ENCODE measurements at regions not wholly inside any gene's neighbourhood (a gene's known extent, or its start where the extent isn't known, plus 50 kb on each side); places are given as distances from the start of the nearest gene placed in this dataset.
"Not testable (repeated sequence)": the region's sequence is repeated elsewhere in the genome, so short reads cannot be mapped to it uniquely, and the experiment has no call there.

DNA sequence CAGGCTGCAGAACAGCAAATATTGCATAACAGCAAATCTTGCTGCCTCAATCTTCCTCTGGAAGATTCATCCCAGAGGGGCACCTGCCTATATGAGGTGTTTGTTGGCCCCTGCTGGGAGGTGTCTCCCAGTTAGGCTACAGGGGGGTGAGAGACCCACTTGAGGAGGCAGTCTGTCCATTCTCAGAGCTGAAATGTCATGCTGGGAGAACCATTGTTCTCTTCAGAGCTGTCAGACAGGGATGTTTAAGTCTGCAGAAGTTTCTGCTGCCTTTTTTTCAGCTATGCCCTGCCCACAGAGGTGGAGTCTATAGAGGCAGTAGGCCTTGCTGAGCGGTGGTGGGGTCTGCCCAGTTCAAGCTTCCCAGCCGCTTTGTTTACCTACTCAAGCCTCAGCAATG is 187.7 kb downstream of the TPBG start:
- H3K27ac ChIP-seq (ENCODE audit: low read length); H3K4me3 ChIP-seq (ENCODE audit: low read length); DNase-seq; H3K27me3 ChIP-seq (ENCODE audit: control insufficient read depth, insufficient read depth, low read length); H3K9me3 ChIP-seq (replicated peaks; ENCODE audit: control insufficient read depth, low read depth, low read length); H3K36me3 ChIP-seq (ENCODE audit: control insufficient read depth, insufficient read depth, low read length); H3K4me1 ChIP-seq (ENCODE audit: control insufficient read depth, insufficient read depth, low read length): not testable (repeated sequence)
- whole genome bisulfite sequencing (ENCODE audit: insufficient coverage) = 80% methylated on average over 2 of the region's 2 CpGs

DNA sequence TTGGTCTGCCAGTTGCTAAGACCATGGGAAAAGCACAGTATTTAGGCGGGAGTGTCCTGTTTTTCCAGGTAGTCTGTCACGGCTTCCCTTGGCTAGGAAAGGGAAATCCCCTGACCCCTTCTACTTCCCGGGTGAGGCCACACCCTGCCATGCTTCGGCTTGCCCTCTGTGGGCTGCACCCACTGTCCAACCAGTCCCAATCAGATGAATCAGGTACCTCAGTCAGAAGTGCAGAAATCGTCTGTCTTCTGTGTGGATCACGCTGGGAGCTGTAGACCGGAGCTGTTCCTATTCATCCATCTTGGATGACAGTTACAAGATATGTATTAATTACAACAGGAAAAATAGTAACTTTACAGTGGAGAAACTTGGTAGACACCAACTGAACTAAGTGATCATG is 188.2 kb downstream of the TPBG start:
- Histone ChIP-seq H3K4me3 (ENCODE audit: low read length) (no peak overlapping the region), H3K27ac (ENCODE audit: low read length) (no peak overlapping the region), H3K4me1 (ENCODE audit: control insufficient read depth, insufficient read depth, low read length) (no peaks in the 10 kb centered on the region), H3K27me3 (ENCODE audit: control insufficient read depth, insufficient read depth, low read length) (no peaks in the 10 kb centered on the region), H3K36me3 (ENCODE audit: control insufficient read depth, insufficient read depth, low read length) (no peaks in the 10 kb centered on the region), H3K9me3 (replicated peaks; ENCODE audit: control insufficient read depth, low read depth, low read length) (no peaks in the 10 kb centered on the region)
- 88% methylated on average over 4 of the region's 7 CpGs for WGBS (ENCODE audit: insufficient coverage)
- DNase-seq = no peak

DNA sequence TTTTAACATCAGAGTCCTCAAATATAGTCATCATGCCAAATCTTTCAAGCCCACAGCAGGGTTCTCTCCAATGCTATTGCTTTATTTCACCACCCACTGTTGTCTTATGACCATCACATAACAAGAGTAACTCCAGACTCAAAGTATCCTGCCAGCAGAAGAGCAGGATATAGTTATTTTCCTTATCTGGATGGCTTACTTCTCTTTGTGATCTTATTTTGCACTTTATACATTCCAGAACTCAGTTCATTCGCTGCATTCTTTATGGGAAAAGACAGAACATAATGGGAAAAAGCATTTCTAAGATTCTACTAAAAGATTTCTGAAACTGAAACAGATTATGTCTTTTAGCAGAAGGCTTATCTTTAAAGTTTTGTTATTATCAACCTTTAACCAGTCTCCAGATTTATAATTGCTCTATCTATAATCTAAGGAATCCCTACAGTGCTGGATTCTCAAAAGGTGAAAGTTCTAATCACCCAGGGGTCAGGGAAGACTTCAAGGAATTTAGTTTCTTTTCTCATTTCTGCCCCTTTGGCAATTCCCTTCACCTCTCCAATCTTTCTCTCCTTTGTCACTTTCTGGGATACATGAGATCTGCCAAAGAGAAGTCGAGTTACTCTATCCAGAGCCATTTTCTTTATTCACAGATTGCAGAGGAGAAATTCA is 190.4 kb downstream of the TPBG start:
- Histone ChIP-seq H3K4me1 (ENCODE audit: control insufficient read depth, insufficient read depth, low read length) (no peaks in the 10 kb centered on the region), H3K27me3 (ENCODE audit: control insufficient read depth, insufficient read depth, low read length) (no peaks in the 10 kb centered on the region), H3K4me3 (ENCODE audit: low read length) (no peak overlapping the region), H3K27ac (ENCODE audit: low read length) (no peak overlapping the region), H3K9me3 (replicated peaks; ENCODE audit: control insufficient read depth, low read depth, low read length) (no peaks in the 10 kb centered on the region), H3K36me3 (ENCODE audit: control insufficient read depth, insufficient read depth, low read length) (no peaks in the 10 kb centered on the region)
- WGBS (ENCODE audit: insufficient coverage) = no CpG with 5 or more reads among the region's 2 CpGs
- DNase-seq = no peak

DNA sequence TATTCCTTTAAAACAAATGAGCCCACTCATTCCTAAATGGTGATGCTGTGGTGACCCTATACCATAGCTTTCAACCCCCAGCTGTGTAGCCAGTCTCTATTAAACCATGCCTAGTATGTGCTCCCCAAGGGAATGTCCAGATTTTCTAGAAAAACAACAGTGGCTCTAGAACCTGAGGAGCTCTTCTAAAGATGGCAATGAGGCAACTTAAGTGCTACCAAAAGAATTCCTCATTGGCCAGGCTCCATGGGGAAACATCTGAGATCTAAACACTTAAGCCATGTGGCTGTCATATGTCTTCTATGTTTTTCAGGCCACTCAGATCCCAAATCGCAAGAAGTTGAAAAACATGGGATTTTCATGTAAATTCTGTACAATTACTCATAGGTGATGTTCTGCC is 191.0 kb downstream of the TPBG start:
- Histone ChIP-seq H3K9me3 (replicated peaks; ENCODE audit: control insufficient read depth, low read depth, low read length) (no peaks in the 10 kb centered on the region), H3K27ac (ENCODE audit: low read length) (no peak overlapping the region), H3K4me3 (ENCODE audit: low read length) (no peak overlapping the region), H3K4me1 (ENCODE audit: control insufficient read depth, insufficient read depth, low read length) (no peaks in the 10 kb centered on the region), H3K27me3 (ENCODE audit: control insufficient read depth, insufficient read depth, low read length) (no peaks in the 10 kb centered on the region), H3K36me3 (ENCODE audit: control insufficient read depth, insufficient read depth, low read length) (no peaks in the 10 kb centered on the region)
- no peak for DNase-seq
- WGBS (ENCODE audit: insufficient coverage) = no CpG with 5 or more reads among the region's 1 CpG

DNA sequence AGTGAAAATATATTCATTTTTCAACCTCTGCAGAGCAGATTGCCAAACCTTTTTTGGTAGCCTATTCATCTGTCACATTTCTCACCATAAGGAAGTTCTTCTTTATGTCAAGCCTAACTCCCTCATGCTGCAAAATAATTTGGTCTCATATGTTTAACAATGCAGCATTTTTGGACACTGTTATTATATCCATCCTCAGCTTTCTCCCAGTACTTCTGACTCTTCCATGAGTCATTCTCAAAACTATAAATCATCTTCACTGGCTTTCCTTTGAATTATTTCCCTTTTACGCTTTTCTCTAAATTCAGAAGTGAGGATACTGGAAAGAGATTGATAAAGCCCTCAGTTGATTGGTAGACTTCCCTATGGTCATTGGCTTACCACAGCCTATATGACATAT is 192.2 kb downstream of the TPBG start:
- no CpG with 5 or more reads among the region's 1 CpG for WGBS (ENCODE audit: insufficient coverage)
- no peak for DNase-seq
- no peaks in the 10 kb centered on the region for H3K36me3 ChIP-seq (ENCODE audit: control insufficient read depth, insufficient read depth, low read length)
- no peak overlapping the region for H3K27ac ChIP-seq (ENCODE audit: low read length)
- no peak overlapping the region for H3K4me3 ChIP-seq (ENCODE audit: low read length)
- H3K9me3 ChIP-seq (replicated peaks; ENCODE audit: control insufficient read depth, low read depth, low read length) = no peaks in the 10 kb centered on the region
- H3K27me3 ChIP-seq (ENCODE audit: control insufficient read depth, insufficient read depth, low read length) = no peaks in the 10 kb centered on the region
- no peaks in the 10 kb centered on the region for H3K4me1 ChIP-seq (ENCODE audit: control insufficient read depth, insufficient read depth, low read length)

DNA sequence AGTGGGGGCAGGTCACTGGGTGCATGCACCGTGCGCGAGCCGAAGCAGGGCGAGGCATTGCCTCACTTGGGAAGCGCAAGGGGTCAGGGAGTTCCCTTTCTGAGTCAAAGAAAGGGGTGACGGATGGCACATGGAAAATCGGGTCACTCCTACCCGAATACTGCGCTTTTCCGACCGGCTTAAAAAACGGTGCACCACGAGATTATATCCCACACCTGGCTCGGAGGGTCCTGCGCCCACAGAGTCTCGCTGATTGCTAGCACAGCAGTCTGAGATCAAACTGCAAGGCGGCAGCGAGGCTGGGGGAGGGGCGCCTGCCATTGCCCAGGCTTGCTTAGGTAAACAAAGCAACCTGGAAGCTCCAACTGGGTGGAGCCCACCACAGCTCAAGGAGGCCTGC is 194.9 kb downstream of the TPBG start:
- H3K27me3 ChIP-seq (ENCODE audit: control insufficient read depth, insufficient read depth, low read length); H3K4me3 ChIP-seq (ENCODE audit: low read length); H3K4me1 ChIP-seq (ENCODE audit: control insufficient read depth, insufficient read depth, low read length); H3K27ac ChIP-seq (ENCODE audit: low read length); DNase-seq; H3K36me3 ChIP-seq (ENCODE audit: control insufficient read depth, insufficient read depth, low read length); H3K9me3 ChIP-seq (replicated peaks; ENCODE audit: control insufficient read depth, low read depth, low read length): not testable (repeated sequence)
- 98% methylated on average over 16 of the region's 20 CpGs for WGBS (ENCODE audit: insufficient coverage)

DNA sequence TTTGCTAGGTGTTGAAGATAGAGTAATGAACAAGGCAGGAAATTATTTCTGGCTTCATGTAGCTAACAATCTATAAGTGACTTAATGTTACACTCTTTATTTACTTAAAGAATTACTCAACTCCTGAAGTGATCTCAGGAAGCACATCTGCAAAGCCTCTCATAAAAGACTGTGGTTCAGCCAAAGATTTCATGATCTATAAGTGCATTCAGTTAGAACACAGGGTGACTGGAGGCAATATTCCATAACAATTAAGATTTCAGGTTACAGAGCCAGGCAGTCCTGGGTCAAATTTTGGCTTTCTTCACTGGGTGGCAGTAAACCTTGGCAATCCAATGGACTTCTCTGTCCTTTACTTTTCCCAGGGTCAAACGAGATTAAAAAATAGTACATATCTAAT is 204.0 kb downstream of the TPBG start:
- no peaks in the 10 kb centered on the region for H3K9me3 ChIP-seq (replicated peaks; ENCODE audit: control insufficient read depth, low read depth, low read length)
- H3K4me3 ChIP-seq (ENCODE audit: low read length) = no peak overlapping the region
- no peaks in the 10 kb centered on the region for H3K27me3 ChIP-seq (ENCODE audit: control insufficient read depth, insufficient read depth, low read length)
- no peak overlapping the region for H3K27ac ChIP-seq (ENCODE audit: low read length)
- no peak for DNase-seq
- H3K4me1 ChIP-seq (ENCODE audit: control insufficient read depth, insufficient read depth, low read length) = peaks cover 2% of the 10 kb centered on the region
- WGBS (ENCODE audit: insufficient coverage) = no CpG with 5 or more reads among the region's 1 CpG
- no peaks in the 10 kb centered on the region for H3K36me3 ChIP-seq (ENCODE audit: control insufficient read depth, insufficient read depth, low read length)

DNA sequence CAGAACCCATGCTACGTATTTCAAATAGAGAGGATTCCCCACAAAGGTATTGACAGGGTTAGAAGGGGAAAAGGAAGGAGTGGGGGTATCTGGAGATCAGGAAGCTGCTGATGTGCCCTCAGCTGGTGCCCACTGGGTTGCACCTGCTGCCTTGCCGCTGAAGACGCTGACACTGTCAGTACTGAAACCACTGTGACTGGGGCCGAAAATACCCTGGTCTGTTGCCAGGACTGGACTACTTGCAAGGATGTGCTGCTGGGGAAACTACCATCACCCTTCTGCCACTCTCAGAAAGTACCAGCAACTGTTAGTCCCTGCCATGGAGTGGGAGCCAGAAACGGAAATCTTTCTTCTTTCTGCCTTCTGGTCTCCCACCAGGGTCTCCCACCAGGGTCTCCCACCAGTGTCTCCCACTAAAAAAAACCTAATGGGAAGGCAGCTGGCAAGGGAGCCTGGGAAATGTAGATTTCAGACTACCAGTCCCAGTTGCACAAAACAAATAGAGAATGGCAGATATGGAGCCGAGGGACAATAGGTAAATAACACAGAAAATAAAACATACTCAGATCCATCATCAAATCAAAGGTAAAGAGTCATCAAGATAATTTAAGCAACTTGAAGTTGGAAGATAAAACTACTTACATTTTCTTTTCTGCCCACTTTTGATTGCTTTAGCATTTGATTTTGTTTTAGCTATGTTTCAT is 204.8 kb downstream of the TPBG start:
- peak; percentile 66 for DNase-seq
- peaks cover 4% of the 10 kb centered on the region for H3K4me1 ChIP-seq (ENCODE audit: control insufficient read depth, insufficient read depth, low read length)
- 67% methylated on average over 3 of the region's 6 CpGs for WGBS (ENCODE audit: insufficient coverage)

DNA sequence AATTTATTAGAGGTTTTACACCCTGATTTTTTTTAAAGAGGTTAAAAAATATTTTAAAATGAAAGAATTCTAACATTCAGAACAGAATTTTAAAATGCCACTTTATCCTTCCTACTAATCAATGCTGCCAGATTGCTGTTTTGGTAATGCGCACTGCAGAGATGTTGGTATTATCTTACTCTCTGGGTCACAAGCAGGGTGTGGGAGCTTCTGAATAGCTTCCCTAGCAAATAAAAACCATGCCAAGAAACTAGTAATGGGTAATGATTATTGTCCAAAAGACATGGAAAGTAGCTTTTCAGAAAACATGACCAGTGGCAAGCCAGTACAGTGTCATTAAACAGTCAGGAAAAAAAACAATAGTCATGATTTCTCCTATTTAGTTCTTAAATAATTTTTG is 205.4 kb downstream of the TPBG start:
- no peaks in the 10 kb centered on the region for H3K36me3 ChIP-seq (ENCODE audit: control insufficient read depth, insufficient read depth, low read length)
- no peak overlapping the region for H3K27ac ChIP-seq (ENCODE audit: low read length)
- DNase-seq = no peak
- H3K27me3 ChIP-seq (ENCODE audit: control insufficient read depth, insufficient read depth, low read length) = no peaks in the 10 kb centered on the region
- WGBS (ENCODE audit: insufficient coverage) = no CpG with 5 or more reads among the region's 1 CpG
- peaks cover 4% of the 10 kb centered on the region for H3K4me1 ChIP-seq (ENCODE audit: control insufficient read depth, insufficient read depth, low read length)
- no peak overlapping the region for H3K4me3 ChIP-seq (ENCODE audit: low read length)
- no peaks in the 10 kb centered on the region for H3K9me3 ChIP-seq (replicated peaks; ENCODE audit: control insufficient read depth, low read depth, low read length)

More for the DNA sequence above, 204.8 kb downstream of the TPBG start:
- Histone ChIP-seq H3K27ac (ENCODE audit: low read length) (no peak overlapping the region), H3K4me3 (ENCODE audit: low read length) (no peak overlapping the region), H3K9me3 (replicated peaks; ENCODE audit: control insufficient read depth, low read depth, low read length) (no peaks in the 10 kb centered on the region), H3K27me3 (ENCODE audit: control insufficient read depth, insufficient read depth, low read length) (no peaks in the 10 kb centered on the region), H3K36me3 (ENCODE audit: control insufficient read depth, insufficient read depth, low read length) (no peaks in the 10 kb centered on the region)

DNA sequence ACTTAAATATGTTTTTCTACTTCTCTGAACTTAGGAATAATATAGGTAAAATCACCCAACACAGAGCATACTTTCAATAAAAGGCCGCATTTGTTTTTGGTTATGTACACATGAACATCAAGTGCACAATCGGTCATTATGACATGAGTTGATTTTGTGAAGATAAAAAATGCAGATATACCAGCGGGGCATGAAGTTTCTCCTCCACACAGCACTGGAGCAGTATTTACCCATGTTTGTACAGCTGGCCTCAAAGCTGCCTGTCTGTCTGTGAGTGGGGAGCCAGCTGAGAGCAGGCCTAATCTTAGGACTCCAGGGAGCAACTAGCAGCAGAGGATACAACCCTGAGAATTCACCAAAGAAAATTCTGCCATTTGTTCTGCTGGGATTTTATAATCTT is 206.5 kb downstream of the TPBG start:
- Histone ChIP-seq H3K27ac (ENCODE audit: low read length) (no peak overlapping the region), H3K36me3 (ENCODE audit: control insufficient read depth, insufficient read depth, low read length) (no peaks in the 10 kb centered on the region), H3K4me3 (ENCODE audit: low read length) (no peak overlapping the region), H3K27me3 (ENCODE audit: control insufficient read depth, insufficient read depth, low read length) (no peaks in the 10 kb centered on the region), H3K9me3 (replicated peaks; ENCODE audit: control insufficient read depth, low read depth, low read length) (no peaks in the 10 kb centered on the region), H3K4me1 (ENCODE audit: control insufficient read depth, insufficient read depth, low read length) (peaks cover 4% of the 10 kb centered on the region)
- DNase-seq = peak; percentile 18
- WGBS (ENCODE audit: insufficient coverage) = no CpG with 5 or more reads among the region's 3 CpGs

All from muscle of leg (tissue), 3 donors.